K562 (cell line): ENCODE measurements at regions not wholly inside any gene's neighbourhood (a gene's known extent, or its start where the extent isn't known, plus 50 kb on each side); places are given as distances from the start of the nearest gene placed in this dataset.

Experiments
- ATAC-seq: fragments of 200-7000 bp; cut with Tn5 transposase; 3 replicates; pipeline ENCODE4 v1.9.1; 2020; ENCODE audit warnings: moderate library complexity
- BruUV-seq: library from RNA; stranded (reverse); fragments of 400-500 nt; replicated peaks from 2 replicates; lab custom pipeline; 2021; lab: Mats Ljungman, UMichigan
- CTCF ChIA-PET: fragments of 300-600 bp; formaldehyde crosslinking; extraction: SDS; loops from one replicate; lab custom pipeline; 2021; ENCODE audit warnings: low intra/inter-chr PET ratio; lab: Yijun Ruan, JAX
- POLR2A ChIA-PET: fragments of 300-600, 350-650 bp; sonication (Branson Sonifier 250); formaldehyde crosslinking; extraction: SDS; loops from one replicate; lab custom pipeline; 2021; ENCODE audit warnings: antibody characterized with exemption, inconsistent platforms; lab: Yijun Ruan, JAX
- DNase-seq, 4 experiments: peaks; one replicate each; pipeline versions ENCODE4 v3.0.0 to v3.0.0-alpha.2; 2011 to 2018; ENCODE audit warnings: low spot score in 3 of 4, mixed read lengths in 3 of 4; ENCODE audit errors: extremely low read depth in 1 of 4
- FAIRE-seq: peaks from 2 replicates; lab custom pipeline; 2011; peaks lifted over from hg19 to GRCh38; lab: Jason Lieb, UNC
- H2AFZ ChIP-seq: 2 replicates; pipeline ENCODE4 v1.6.0; 2011; ENCODE audit warnings: low read depth, low read length, control low read depth, inconsistent platforms
- H3K27ac ChIP-seq: fragments of 200-600 bp; 3 replicates; pipeline ENCODE4 v1.8.0; 2011; ENCODE audit warnings: low read depth, mild to moderate bottlenecking, control low read depth, inconsistent platforms, low read length, moderate library complexity, mixed read lengths; ENCODE audit errors: extremely low read depth
- H3K27me3 ChIP-seq, 2 experiments: fragments of 300-600 bp in 1 of 2; 2 replicates in 1 of 2; 3 replicates in 1 of 2; pipeline versions ENCODE4 v1.6.0 to v1.8.0; 2011; ENCODE audit warnings: inconsistent platforms in 2 of 2, low read length in 2 of 2, mild to moderate bottlenecking in 1 of 2, mixed read lengths in 1 of 2, moderate library complexity in 1 of 2; ENCODE audit not compliant: control insufficient read depth in 2 of 2, insufficient read depth in 2 of 2
- H3K36me3 ChIP-seq: fragments of 300-600 bp; 3 replicates; pipeline ENCODE4 v1.8.0; 2011; ENCODE audit warnings: mild to moderate bottlenecking, low read length, inconsistent platforms; ENCODE audit not compliant: control insufficient read depth, insufficient read depth
- H3K4me1 ChIP-seq, 2 experiments: fragments of 200-600 bp in 1 of 2; replicated peaks in 1 of 2; 2 replicates in 1 of 2; 3 replicates in 1 of 2; pipeline versions ENCODE4 v1.5.1 to v1.8.0; 2011; ENCODE audit warnings: inconsistent platforms in 2 of 2, low read length in 2 of 2, mild to moderate bottlenecking in 1 of 2, mixed read lengths in 1 of 2, moderate library complexity in 1 of 2; ENCODE audit not compliant: control insufficient read depth in 2 of 2, insufficient read depth in 2 of 2
- H3K4me2 ChIP-seq: 2 replicates; pipeline ENCODE4 v1.6.1; 2011; ENCODE audit warnings: low read length, control low read depth, inconsistent platforms, mixed read lengths; ENCODE audit not compliant: insufficient read depth
- H3K4me3 ChIP-seq: fragments of 200-600 bp; sonication (generic), shearing (Covaris generic); 2 replicates; pipeline ENCODE4 v1.5.1; 2016; ENCODE audit warnings: control low read depth, inconsistent platforms
- H3K79me2 ChIP-seq: fragments of 200-600 bp; 3 replicates; pipeline ENCODE4 v1.8.0; 2011; ENCODE audit warnings: low read length, inconsistent platforms; ENCODE audit not compliant: control insufficient read depth, insufficient read depth
- H3K9ac ChIP-seq, 2 experiments: 2 replicates each; pipeline versions ENCODE4 v1.6.0 to v1.6.1; 2011; ENCODE audit warnings: low read depth in 2 of 2, low read length in 2 of 2, control low read depth in 1 of 2, inconsistent platforms in 1 of 2, mild to moderate bottlenecking in 1 of 2, mixed read lengths in 1 of 2; ENCODE audit not compliant: insufficient read depth in 1 of 2
- H3K9me1 ChIP-seq: one replicate; pipeline ENCODE4 v1.6.0; 2011; ENCODE audit warnings: inconsistent platforms, mild to moderate bottlenecking, low read length, moderate library complexity; ENCODE audit not compliant: control insufficient read depth, insufficient read depth
- H3K9me3 ChIP-seq: replicated peaks from 2 replicates; pipeline ENCODE4 v1.5.1; 2011; ENCODE audit warnings: low read depth, low read length, inconsistent platforms; ENCODE audit not compliant: control insufficient read depth, insufficient read depth
- H4K20me1 ChIP-seq: replicated peaks from 2 replicates; pipeline ENCODE4 v1.6.1; 2011; ENCODE audit warnings: low read length, inconsistent platforms, mixed read lengths; ENCODE audit not compliant: control insufficient read depth, insufficient read depth
- MEIS2 ChIP-seq: fragments of 450-650 bp; IDR thresholded peaks from 2 replicates; pipeline ENCODE4 v1.6.1; 2014; ENCODE audit warnings: mild to moderate bottlenecking; ENCODE audit not compliant: partially characterized antibody
- PBX2 ChIP-seq, 2 experiments: IDR thresholded peaks in 1 of 2; conservative IDR thresholded peaks in 1 of 2; 2 replicates each; pipeline ENCODE4 v1.6.1; 2016; ENCODE audit warnings: low read depth in 2 of 2, mild to moderate bottlenecking in 1 of 2, missing compliant biosample characterization in 1 of 2, missing genetic modification characterization in 1 of 2, moderate library complexity in 1 of 2
- PKNOX1 ChIP-seq: fragments of 450-650 bp; IDR thresholded peaks from 2 replicates; pipeline ENCODE4 v1.6.1; 2016
- REST ChIP-seq, 2 experiments: fragments of 450-650 bp; formaldehyde crosslinking in 1 of 2; IDR thresholded peaks; 2 replicates each; pipeline versions ENCODE4 v1.4.0 to v1.6.1; 2014 to 2020; ENCODE audit warnings: mild to moderate bottlenecking in 2 of 2, borderline replicate concordance in 1 of 2, low read depth in 1 of 2
- WGBS: fragments of 100-300 bp; shearing (Covaris generic); methylation state at CpG from one replicate; pipeline ENCODE4 v1.1.6; 2016; ENCODE audit warnings: low coverage, mixed read lengths; ENCODE audit not compliant: insufficient coverage; ENCODE audit errors: missing lambda C conversion rate; 5-methylcytosine and 5-hydroxymethylcytosine counted together
- in situ Hi-C: fragments of 300-500 bp; cut with MboI; formaldehyde crosslinking; loops from 4 replicates; pipeline ENCODE4 v1.15.0; 2018; ENCODE audit warnings: inconsistent platforms, mixed read lengths
- intact Hi-C: fragments of 100-400 bp; cut with micrococcal nuclease; formaldehyde crosslinking; loops from 2 replicates; pipeline ENCODE4 v1.14.2; 2022

- H3K27ac ChIP-seq = no peak overlapping the region
- H3K4me3 ChIP-seq = no peak overlapping the region
- DNase-seq (peak; percentile 22 to 52 (median 26)), ATAC-seq (peak; percentile 22; the same call in 1 of the 3 replicates), FAIRE-seq (peak; percentile 75)
- ChIA-PET CTCF (interaction anchor here (1.2 kb wide), 1 partner anchor 38 kb away, joined by 6 read pairs; no protein-coding TSS in a partner anchor), POLR2A (no interaction called here)
- intact Hi-C loops (loop anchor here (1.0 to 5.0 kb wide), 4 partner anchors 37 to 1102 kb away; no protein-coding TSS in a partner anchor), in situ Hi-C loops (no loop called here)
- no peaks in the 10 kb centered on the region for H3K79me2 ChIP-seq
- H3K4me1 ChIP-seq = no peaks in the 10 kb centered on the region
- peaks cover 0 to 7% of the 10 kb centered on the region in 2 experiments; a peak in 3 of 5 replicates for H3K27me3 ChIP-seq
- no peaks in the 10 kb centered on the region for H3K9me1 ChIP-seq
- H2AFZ ChIP-seq = no peak overlapping the region
- no peak overlapping the region for H3K9ac ChIP-seq
- no TSS peak for BruUV-seq
- no peaks in the 10 kb centered on the region for H3K36me3 ChIP-seq
- WGBS = 43% methylated on average over 1 of the region's 1 CpG
- no peak overlapping the region for H3K4me2 ChIP-seq
- no peaks in the 10 kb centered on the region for H3K9me3 ChIP-seq
- H4K20me1 ChIP-seq = no peaks in the 10 kb centered on the region
- TF ChIP-seq MEIS2 (peak; percentile 91), REST (IDR thresholded peaks at IDR 0.05; ENCODE audit: borderline replicate concordance) (peak; percentile 60; the same call in 1 of the 2 replicates), REST (CRISPR knock-in tag; IDR thresholded peaks at IDR 0.05; ENCODE audit: low read depth) (no peak), PKNOX1 (peak; percentile 74), PBX2 (CRISPR knock-in tag; IDR thresholded peaks at IDR 0.05; ENCODE audit: low read depth) (no peak), PBX2 (tag; conservative IDR thresholded peaks at IDR 0.05; ENCODE audit: low read depth) (peak; percentile 89)
Measured at GRCh38 chr9:75200892-75201470, 112.7 kb downstream of the OSTF1 start.
